Skeletal muscle tissue (tissue), 3 donors: ENCODE measurements at regions not wholly inside any gene's neighbourhood (a gene's known extent, or its start where the extent isn't known, plus 50 kb on each side); places are given as distances from the start of the nearest gene placed in this dataset.

Experiments
- H3K27ac ChIP-seq: one replicate; pipeline ENCODE4 v1.7.0; 2013; ENCODE audit warnings: mild to moderate bottlenecking, low read depth, low read length, inconsistent platforms
- H3K27me3 ChIP-seq, 3 donors: one replicate each; pipeline ENCODE4 v1.7.0; 2013; ENCODE audit warnings: low read length in 3 of 3; ENCODE audit not compliant: control insufficient read depth in 3 of 3, insufficient read depth in 3 of 3
- H3K36me3 ChIP-seq, 3 donors: one replicate each; pipeline ENCODE4 v1.7.0; 2013; ENCODE audit warnings: low read length in 3 of 3; ENCODE audit not compliant: control insufficient read depth in 3 of 3, insufficient read depth in 3 of 3
- H3K4me1 ChIP-seq, 3 donors: one replicate each; pipeline ENCODE4 v1.7.0; 2013; ENCODE audit warnings: low read length in 3 of 3, mild to moderate bottlenecking in 3 of 3; ENCODE audit not compliant: control insufficient read depth in 3 of 3, insufficient read depth in 3 of 3
- H3K4me3 ChIP-seq, 3 donors: one replicate each; pipeline ENCODE4 v1.7.0; 2013; ENCODE audit warnings: low read length in 3 of 3
- H3K9ac ChIP-seq, 3 donors: one replicate each; pipeline ENCODE4 v1.7.0; 2013; ENCODE audit warnings: low read length in 3 of 3, mild to moderate bottlenecking in 3 of 3, moderate library complexity in 2 of 3, low read depth in 1 of 3
- H3K9me3 ChIP-seq, 3 donors: one replicate each; pipeline ENCODE4 v1.7.0; 2013; ENCODE audit warnings: low read length in 3 of 3; ENCODE audit not compliant: control insufficient read depth in 3 of 3
- donor health status: Osteomylitis.

DNA sequence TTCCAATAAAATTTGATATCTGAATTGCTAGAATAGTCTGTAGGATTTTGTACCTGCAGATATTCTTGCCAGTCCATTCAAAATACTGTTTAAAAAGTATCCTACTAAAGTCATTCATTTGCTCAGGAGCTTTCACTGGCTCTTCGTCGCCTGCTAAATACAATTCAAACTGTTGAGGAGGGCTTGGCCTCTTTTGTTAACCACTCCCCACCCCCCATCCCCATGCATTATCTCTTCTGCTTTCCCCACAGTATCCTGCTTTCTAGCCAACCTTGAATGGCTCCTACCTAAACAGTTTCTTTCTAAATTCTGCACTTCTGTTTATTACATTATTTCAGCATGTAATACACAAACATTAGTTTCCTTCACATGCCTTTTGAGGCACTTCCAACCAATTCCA is 230.8 kb downstream of the CPE start:
- Histone ChIP-seq H3K9me3 (no peaks in the 10 kb centered on the region), H3K36me3 (no peaks in the 10 kb centered on the region), H3K9ac (no peak overlapping the region), H3K27ac (no peak overlapping the region), H3K4me3 (no peak overlapping the region), H3K27me3 (no peaks in the 10 kb centered on the region), H3K4me1 (peaks cover 0 to 2% (median 0%) of the 10 kb centered on the region in 3 donors)

- no peak overlapping the region for H3K4me3 ChIP-seq
Observed at GRCh38 chr4:165610679-165611437, 232.1 kb downstream of the CPE start.

DNA sequence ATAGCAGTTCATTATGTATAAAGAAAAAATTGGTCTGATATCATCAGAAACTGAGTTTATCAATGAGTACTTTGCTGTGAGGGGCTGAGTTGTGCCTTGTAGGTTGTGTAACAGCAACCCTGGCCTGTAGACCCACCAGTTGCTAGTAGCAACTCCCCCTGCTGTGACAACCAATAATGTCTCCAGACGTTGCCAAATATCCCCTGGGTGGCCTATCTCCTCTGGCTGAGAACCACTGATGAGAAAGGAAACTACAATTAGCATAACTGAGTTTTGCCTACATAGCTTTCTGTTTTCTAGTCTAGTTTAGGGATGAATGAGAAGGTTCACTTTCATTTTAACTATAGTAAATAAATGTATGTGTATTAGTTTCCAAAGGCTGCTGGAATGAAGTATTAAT is 234.1 kb downstream of the CPE start:
- Histone ChIP-seq H3K27me3 (no peaks in the 10 kb centered on the region), H3K9ac (no peak overlapping the region), H3K27ac (no peak overlapping the region), H3K9me3 (no peaks in the 10 kb centered on the region), H3K36me3 (no peaks in the 10 kb centered on the region), H3K4me3 (no peak overlapping the region), H3K4me1 (peaks cover 0 to 2% (median 0%) of the 10 kb centered on the region in 3 donors)

More at GRCh38 chr4:165610679-165611437, 232.1 kb downstream of the CPE start:
- no peaks in the 10 kb centered on the region for H3K27me3 ChIP-seq
- H3K4me1 ChIP-seq, result peaks cover 0 to 2% (median 0%) of the 10 kb centered on the region in 3 donors
- no peaks in the 10 kb centered on the region for H3K36me3 ChIP-seq
- no peak overlapping the region for H3K9ac ChIP-seq
- H3K27ac ChIP-seq, result no peak overlapping the region
- no peaks in the 10 kb centered on the region for H3K9me3 ChIP-seq

- Histone ChIP-seq H3K9me3 (no peaks in the 10 kb centered on the region), H3K4me1 (peaks cover 0 to 2% (median 0%) of the 10 kb centered on the region in 3 donors), H3K27me3 (no peaks in the 10 kb centered on the region), H3K4me3 (no peak overlapping the region), H3K9ac (no peak overlapping the region), H3K36me3 (no peaks in the 10 kb centered on the region), H3K27ac (no peak overlapping the region)
Observed at GRCh38 chr4:165613581-165613980, 234.8 kb downstream of the CPE start.

- Histone ChIP-seq H3K27me3 (no peaks in the 10 kb centered on the region), H3K9me3 (no peaks in the 10 kb centered on the region), H3K4me3 (no peak overlapping the region), H3K36me3 (no peaks in the 10 kb centered on the region), H3K9ac (no peak overlapping the region), H3K27ac (no peak overlapping the region), H3K4me1 (no peaks in the 10 kb centered on the region)
Observed at GRCh38 chr4:165620913-165621312, 242.1 kb downstream of the CPE start.

DNA sequence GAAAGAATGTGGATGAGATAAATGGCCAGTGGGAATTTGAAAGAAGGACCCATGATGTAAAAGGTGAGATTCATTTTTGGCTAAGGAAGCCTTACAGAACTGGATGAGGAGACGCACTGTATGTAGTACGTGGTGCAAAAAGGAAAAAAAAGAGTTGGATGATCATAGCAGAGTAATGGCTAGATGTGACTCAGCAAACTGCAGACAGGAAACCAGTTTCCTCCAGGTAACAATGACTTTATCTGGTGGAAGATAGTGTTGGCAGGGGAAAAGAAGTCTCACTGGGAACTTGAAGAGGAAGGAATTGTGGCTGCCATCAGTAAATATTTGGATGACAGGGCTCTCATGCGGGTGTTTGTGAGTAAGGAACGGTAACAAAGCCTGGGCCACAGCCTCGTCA is 243.2 kb downstream of the CPE start:
- H3K9me3 ChIP-seq, result no peaks in the 10 kb centered on the region
- no peak overlapping the region for H3K9ac ChIP-seq
- no peaks in the 10 kb centered on the region for H3K36me3 ChIP-seq
- H3K4me3 ChIP-seq, result no peak overlapping the region
- H3K4me1 ChIP-seq, result no peaks in the 10 kb centered on the region
- H3K27me3 ChIP-seq, result no peaks in the 10 kb centered on the region
- H3K27ac ChIP-seq, result no peak overlapping the region

DNA sequence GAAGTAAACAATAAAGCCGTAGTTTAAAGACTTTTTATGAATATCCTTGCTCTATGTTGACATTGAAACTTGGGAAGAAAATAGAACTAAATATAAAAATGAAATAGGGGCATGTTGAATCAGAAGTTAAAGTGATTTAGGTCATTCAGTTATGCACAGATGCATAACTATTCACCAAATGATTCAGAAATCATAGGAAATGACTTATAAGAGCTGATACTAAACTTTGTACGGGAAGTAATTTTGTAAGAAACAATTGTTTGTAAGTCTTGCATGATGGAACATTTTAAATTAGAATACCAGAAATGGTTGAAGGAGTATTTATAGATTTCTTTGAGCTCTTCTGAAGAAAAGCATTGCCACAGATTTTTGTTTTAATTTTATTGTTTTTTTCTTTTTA is 246.5 kb downstream of the CPE start:
- Histone ChIP-seq H3K27me3 (no peaks in the 10 kb centered on the region), H3K9ac (no peak overlapping the region), H3K4me3 (no peak overlapping the region), H3K4me1 (no peaks in the 10 kb centered on the region), H3K27ac (no peak overlapping the region), H3K9me3 (no peaks in the 10 kb centered on the region), H3K36me3 (no peaks in the 10 kb centered on the region)

GRCh38 chr4:165626316-165626715 is 246.7 kb upstream of the TLL1 start:
- Histone ChIP-seq H3K4me3 (no peak overlapping the region), H3K9me3 (no peaks in the 10 kb centered on the region), H3K27me3 (no peaks in the 10 kb centered on the region), H3K9ac (no peak overlapping the region), H3K27ac (no peak overlapping the region), H3K36me3 (no peaks in the 10 kb centered on the region), H3K4me1 (no peaks in the 10 kb centered on the region)

DNA sequence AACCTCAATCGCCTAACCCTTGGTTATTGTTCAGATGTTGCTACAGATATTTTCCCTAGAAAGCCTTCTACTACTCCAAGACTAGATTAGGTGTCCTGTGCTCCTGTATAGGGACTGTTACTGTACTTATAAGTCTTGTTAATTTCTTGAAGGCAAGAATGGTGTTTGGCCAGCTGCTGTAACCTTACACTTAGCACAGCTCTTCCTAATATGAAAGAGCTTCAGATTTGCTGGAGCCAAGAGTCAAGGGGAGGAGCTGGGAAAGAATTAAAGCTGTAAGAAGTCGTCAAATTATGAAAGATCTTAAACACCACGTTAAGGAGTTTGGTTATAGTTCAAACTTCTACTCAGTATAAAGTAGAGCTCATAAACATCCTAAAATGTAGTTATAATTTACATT is 245.9 kb upstream of the TLL1 start:
- Histone ChIP-seq H3K4me1 (peaks cover 0 to 3% (median 0%) of the 10 kb centered on the region in 3 donors), H3K9me3 (no peaks in the 10 kb centered on the region), H3K36me3 (no peaks in the 10 kb centered on the region), H3K27ac (no peak overlapping the region), H3K27me3 (no peaks in the 10 kb centered on the region), H3K9ac (no peak overlapping the region), H3K4me3 (no peak overlapping the region)

- Histone ChIP-seq H3K9me3 (no peaks in the 10 kb centered on the region), H3K27me3 (no peaks in the 10 kb centered on the region), H3K4me1 (peaks cover 0 to 3% (median 0%) of the 10 kb centered on the region in 3 donors), H3K4me3 (no peak overlapping the region), H3K36me3 (no peaks in the 10 kb centered on the region), H3K27ac (no peak overlapping the region), H3K9ac (no peak overlapping the region)
Observed at GRCh38 chr4:165627548-165627947, 245.5 kb upstream of the TLL1 start.
